ENCODE measurements at regions not wholly inside any gene's neighbourhood (a gene's known extent, or its start where the extent isn't known, plus 50 kb on each side); places are given as distances from the start of the nearest gene placed in this dataset.
"Not testable (repeated sequence)": the region's sequence is repeated elsewhere in the genome, so short reads cannot be mapped to it uniquely, and the experiment has no call there.

DNA sequence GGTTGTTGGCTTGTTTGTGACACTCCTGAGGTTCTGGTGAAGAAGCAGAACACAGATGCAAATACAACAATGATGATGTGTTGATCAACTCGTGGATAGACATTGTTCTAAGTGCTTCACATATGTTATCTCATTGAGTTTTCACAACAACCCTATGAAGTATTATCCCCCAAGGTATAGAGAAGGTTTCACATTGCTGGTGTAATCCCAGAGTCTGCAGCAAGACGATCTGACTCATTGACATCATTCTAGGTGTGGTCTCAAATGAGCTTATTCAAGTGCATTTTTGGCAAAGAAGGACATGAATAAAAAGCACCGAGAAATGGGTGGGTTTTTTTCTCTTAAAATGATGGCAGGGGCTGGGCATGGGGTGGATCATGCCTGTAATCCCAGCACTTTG, 64.1 kb upstream of the SCAF4 start:
- Histone ChIP-seq H3K9me3 (ENCODE audit: control insufficient read depth, low read length) (no peaks in the 10 kb centered on the region), H3K36me3 (ENCODE audit: control insufficient read depth in 1 of 2, insufficient read depth in 2 of 2, low read length in 1 of 2) (no peaks in the 10 kb centered on the region), H3K4me1 (ENCODE audit: control insufficient read depth in 1 of 2, insufficient read depth in 2 of 2, low read length in 2 of 2) (no peaks in the 10 kb centered on the region), H3K4me3 (ENCODE audit: low read length in 2 of 2) (no peak overlapping the region), H3K27me3 (ENCODE audit: control insufficient read depth in 1 of 2, insufficient read depth in 2 of 2, low read length in 1 of 2) (no peaks in the 10 kb centered on the region), H3K27ac (ENCODE audit: low read depth in 1 of 2, low read length in 2 of 2) (no peak overlapping the region)
- intact Hi-C loops (cut with DNase I), result no loop called here
- no peak for DNase-seq
- ATAC-seq (ENCODE audit: low FRiP score), result no peak
- WGBS, 2 donors, result 50 to 64% methylated on average over 3 of the region's 3 CpGs

DNA sequence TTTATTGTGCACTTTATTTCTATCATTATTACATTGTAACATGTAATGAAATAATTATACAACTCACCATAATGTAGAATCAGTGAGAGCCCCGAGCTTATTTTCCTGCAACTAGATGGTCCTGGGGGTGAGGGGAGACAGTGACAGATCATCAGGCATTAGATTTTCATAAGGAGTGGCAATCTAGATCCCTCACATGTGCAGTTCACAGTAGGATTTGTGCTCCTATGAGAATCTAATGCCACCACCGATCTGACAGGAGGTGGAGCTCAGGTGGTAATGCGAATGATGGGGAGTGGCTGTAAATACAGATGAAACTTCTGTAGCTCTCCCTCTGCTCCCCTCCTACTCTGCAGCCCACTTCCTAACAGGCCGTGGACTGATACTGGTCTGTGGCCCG, 58.5 kb upstream of the SCAF4 start:
- H3K4me1 ChIP-seq (ENCODE audit: control insufficient read depth in 1 of 2, insufficient read depth in 2 of 2, low read length in 2 of 2); H3K4me3 ChIP-seq (ENCODE audit: low read length in 2 of 2); intact Hi-C loops (cut with DNase I); ATAC-seq (ENCODE audit: low FRiP score); H3K27me3 ChIP-seq (ENCODE audit: control insufficient read depth in 1 of 2, insufficient read depth in 2 of 2, low read length in 1 of 2); H3K9me3 ChIP-seq (ENCODE audit: control insufficient read depth, low read length); H3K27ac ChIP-seq (ENCODE audit: low read depth in 1 of 2, low read length in 2 of 2); DNase-seq; H3K36me3 ChIP-seq (ENCODE audit: control insufficient read depth in 1 of 2, insufficient read depth in 2 of 2, low read length in 1 of 2): not testable (repeated sequence)
- 92 to 94% methylated on average over 5 of the region's 5 CpGs for WGBS, 2 donors

DNA sequence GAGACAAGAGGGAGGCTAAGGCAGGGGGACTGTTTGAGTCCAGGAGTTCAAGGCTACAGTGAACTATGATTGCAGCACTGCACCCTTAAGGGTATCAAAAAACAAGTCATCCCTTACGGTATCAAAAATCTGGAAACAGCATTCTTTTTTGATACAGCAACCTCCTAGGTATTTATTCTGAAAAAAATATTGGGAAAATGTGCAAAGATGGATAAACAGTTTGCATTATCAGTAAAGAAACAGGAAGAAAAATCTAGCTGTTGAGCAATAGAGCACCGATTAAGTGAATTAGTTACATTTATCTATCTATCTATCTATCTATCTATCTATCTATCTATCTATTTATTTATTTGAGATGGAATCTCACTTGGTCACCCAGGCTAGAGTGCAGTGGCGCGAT, 56.7 kb upstream of the SCAF4 start:
- WGBS, 2 donors, result 90 to 96% methylated on average over 4 of the region's 4 CpGs
- H3K9me3 ChIP-seq (ENCODE audit: control insufficient read depth, low read length), result no peaks in the 10 kb centered on the region
- ATAC-seq (ENCODE audit: low FRiP score), result no peak
- H3K27me3 ChIP-seq (ENCODE audit: control insufficient read depth in 1 of 2, insufficient read depth in 2 of 2, low read length in 1 of 2), result no peaks in the 10 kb centered on the region
- no peak overlapping the region for H3K4me3 ChIP-seq (ENCODE audit: low read length in 2 of 2)
- H3K27ac ChIP-seq (ENCODE audit: low read depth in 1 of 2, low read length in 2 of 2), result no peak overlapping the region
- H3K4me1 ChIP-seq (ENCODE audit: control insufficient read depth in 1 of 2, insufficient read depth in 2 of 2, low read length in 2 of 2), result no peaks in the 10 kb centered on the region
- DNase-seq, result no peak
- intact Hi-C loops (cut with DNase I), result loop anchor here (5.0 to 10.0 kb wide), 2 partner anchors 469 to 476 kb away; no protein-coding TSS in a partner anchor
- H3K36me3 ChIP-seq (ENCODE audit: control insufficient read depth in 1 of 2, insufficient read depth in 2 of 2, low read length in 1 of 2), result no peaks in the 10 kb centered on the region

DNA sequence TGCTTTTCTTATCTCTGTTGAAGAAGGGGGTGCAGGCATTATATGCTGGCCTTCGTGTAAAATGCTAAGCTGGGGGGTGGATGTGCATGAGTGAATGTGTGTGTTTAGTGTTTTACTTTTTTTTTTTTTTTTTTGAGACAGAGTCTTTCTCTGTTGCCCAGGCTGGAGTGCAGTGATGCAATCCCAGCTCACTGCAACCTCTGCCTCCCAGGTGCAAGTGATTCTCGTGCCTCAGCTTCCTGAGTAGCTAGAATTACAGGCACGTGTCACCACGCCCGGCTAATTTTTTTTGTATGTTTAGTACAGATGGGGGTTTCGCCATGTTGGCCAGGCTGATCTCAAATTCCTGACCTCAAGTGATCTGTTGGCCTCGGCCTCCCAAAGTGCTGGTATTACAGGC, 55.8 kb upstream of the SCAF4 start:
- H3K4me1 ChIP-seq (ENCODE audit: control insufficient read depth in 1 of 2, insufficient read depth in 2 of 2, low read length in 2 of 2); H3K4me3 ChIP-seq (ENCODE audit: low read length in 2 of 2); DNase-seq; ATAC-seq (ENCODE audit: low FRiP score); H3K27me3 ChIP-seq (ENCODE audit: control insufficient read depth in 1 of 2, insufficient read depth in 2 of 2, low read length in 1 of 2); H3K9me3 ChIP-seq (ENCODE audit: control insufficient read depth, low read length); H3K27ac ChIP-seq (ENCODE audit: low read depth in 1 of 2, low read length in 2 of 2); H3K36me3 ChIP-seq (ENCODE audit: control insufficient read depth in 1 of 2, insufficient read depth in 2 of 2, low read length in 1 of 2): not testable (repeated sequence)
- 89 to 90% methylated on average over 7 of the region's 7 CpGs for WGBS, 2 donors
- intact Hi-C loops (cut with DNase I), result loop anchor here (5.0 to 10.0 kb wide), 2 partner anchors 470 to 477 kb away; no protein-coding TSS in a partner anchor

DNA sequence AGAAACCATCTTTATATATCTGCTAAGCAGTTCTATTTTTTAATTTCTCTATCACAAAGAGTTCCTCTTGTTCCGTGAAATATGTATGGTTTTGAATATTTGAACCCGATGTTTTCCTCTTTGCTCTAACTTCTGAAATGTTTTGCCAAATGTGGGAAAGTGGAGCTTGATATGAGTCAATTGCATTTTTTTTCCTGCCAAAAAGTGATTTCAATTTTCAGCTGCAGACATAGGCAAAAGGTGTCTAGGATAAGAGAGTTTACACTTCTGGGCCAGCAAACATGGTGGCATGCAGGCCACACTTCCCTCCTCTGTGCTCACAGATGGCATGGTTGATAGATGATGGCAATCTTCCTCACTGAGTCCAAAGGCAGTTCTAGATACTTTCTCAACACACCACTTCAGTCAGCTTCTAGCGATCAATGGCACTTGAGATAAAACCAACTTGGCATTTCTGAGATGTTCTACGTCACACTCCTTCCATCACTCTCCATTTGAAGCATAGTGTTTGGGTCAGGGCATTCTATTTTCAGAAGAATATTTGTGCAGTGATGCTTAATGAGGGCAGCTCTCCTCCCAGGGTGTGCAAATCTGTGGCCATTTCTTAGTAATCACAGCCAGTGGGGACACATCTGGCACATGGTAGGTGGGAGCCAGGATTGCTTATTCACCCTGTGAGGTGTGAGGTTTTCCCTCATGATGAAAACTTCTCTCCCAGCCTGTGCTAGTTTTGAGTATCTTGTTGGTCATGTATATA, 54.4 kb upstream of the SCAF4 start:
- intact Hi-C loops (cut with DNase I), result loop anchor here (5.0 to 10.0 kb wide), 2 partner anchors 471 to 478 kb away; no protein-coding TSS in a partner anchor
- 29 to 39% methylated on average over 4 of the region's 4 CpGs for WGBS, 2 donors

GRCh38 chr21:31785237-31786163, 53.6 kb upstream of the SCAF4 start:
- H3K27me3 ChIP-seq (ENCODE audit: control insufficient read depth in 1 of 2, insufficient read depth in 2 of 2, low read length in 1 of 2); H3K9me3 ChIP-seq (ENCODE audit: control insufficient read depth, low read length); H3K4me1 ChIP-seq (ENCODE audit: control insufficient read depth in 1 of 2, insufficient read depth in 2 of 2, low read length in 2 of 2); H3K36me3 ChIP-seq (ENCODE audit: control insufficient read depth in 1 of 2, insufficient read depth in 2 of 2, low read length in 1 of 2); H3K4me3 ChIP-seq (ENCODE audit: low read length in 2 of 2); ATAC-seq (ENCODE audit: low FRiP score); H3K27ac ChIP-seq (ENCODE audit: low read depth in 1 of 2, low read length in 2 of 2): not testable (repeated sequence)
- DNase-seq, result peak in 1 of 2 donors; percentile 75
- intact Hi-C loops (cut with DNase I), result loop anchor here (5.0 to 10.0 kb wide), 2 partner anchors 472 to 479 kb away; no protein-coding TSS in a partner anchor
- 51 to 54% methylated on average over 10 to 11 of the region's 11 CpGs for WGBS, 2 donors

More for the DNA sequence above, 54.4 kb upstream of the SCAF4 start:
- no peaks in the 10 kb centered on the region for H3K36me3 ChIP-seq (ENCODE audit: control insufficient read depth in 1 of 2, insufficient read depth in 2 of 2, low read length in 1 of 2)
- no peak for DNase-seq
- no peak overlapping the region for H3K4me3 ChIP-seq (ENCODE audit: low read length in 2 of 2)
- H3K27me3 ChIP-seq (ENCODE audit: control insufficient read depth in 1 of 2, insufficient read depth in 2 of 2, low read length in 1 of 2), result no peaks in the 10 kb centered on the region
- no peak overlapping the region for H3K27ac ChIP-seq (ENCODE audit: low read depth in 1 of 2, low read length in 2 of 2)
- H3K4me1 ChIP-seq (ENCODE audit: control insufficient read depth in 1 of 2, insufficient read depth in 2 of 2, low read length in 2 of 2), result no peaks in the 10 kb centered on the region
- no peaks in the 10 kb centered on the region for H3K9me3 ChIP-seq (ENCODE audit: control insufficient read depth, low read length)
- ATAC-seq (ENCODE audit: low FRiP score), result no peak

- Histone ChIP-seq H3K27me3 (ENCODE audit: control insufficient read depth in 1 of 2, insufficient read depth in 2 of 2, low read length in 1 of 2) (no peaks in the 10 kb centered on the region), H3K4me1 (ENCODE audit: control insufficient read depth in 1 of 2, insufficient read depth in 2 of 2, low read length in 2 of 2) (no peaks in the 10 kb centered on the region), H3K9me3 (ENCODE audit: control insufficient read depth, low read length) (no peaks in the 10 kb centered on the region), H3K36me3 (ENCODE audit: control insufficient read depth in 1 of 2, insufficient read depth in 2 of 2, low read length in 1 of 2) (no peaks in the 10 kb centered on the region), H3K4me3 (ENCODE audit: low read length in 2 of 2) (no peak overlapping the region), H3K27ac (ENCODE audit: low read depth in 1 of 2, low read length in 2 of 2) (no peak overlapping the region)
- WGBS, 2 donors, result 0% methylated on average over 3 of the region's 3 CpGs
- intact Hi-C loops (cut with DNase I), result loop anchor here in 1 of 2 donors (10.0 kb wide), 1 partner anchor 483 kb away; no protein-coding TSS in a partner anchor
- ATAC-seq (ENCODE audit: low FRiP score) (peak; percentile 64), DNase-seq (peak in 1 of 2 donors; percentile 73)
Measured at GRCh38 chr21:31781737-31782136, 49.8 kb upstream of the SCAF4 start.

Data from aorta (tissue), 5 donors.